Muscle layer of colon (tissue), 2 donors: ENCODE measurements at regions not wholly inside any gene's neighbourhood (a gene's known extent, or its start where the extent isn't known, plus 50 kb on each side); places are given as distances from the start of the nearest gene placed in this dataset.
"Not testable (repeated sequence)": the region's sequence is repeated elsewhere in the genome, so short reads cannot be mapped to it uniquely, and the experiment has no call there.

Experiments used
- H3K27ac ChIP-seq: one replicate; pipeline ENCODE4 v1.7.0; 2013; ENCODE audit warnings: low read depth, mild to moderate bottlenecking, low read length, moderate library complexity
- H3K27me3 ChIP-seq, 2 donors: one replicate each; pipeline ENCODE4 v1.7.0; 2013; ENCODE audit warnings: low read length in 2 of 2, mild to moderate bottlenecking in 2 of 2; ENCODE audit not compliant: insufficient read depth in 2 of 2, control insufficient read depth in 1 of 2
- H3K36me3 ChIP-seq: one replicate; pipeline ENCODE4 v1.7.0; 2013; ENCODE audit warnings: mild to moderate bottlenecking, low read length; ENCODE audit not compliant: insufficient read depth
- H3K4me1 ChIP-seq: one replicate; pipeline ENCODE4 v1.7.0; 2013; ENCODE audit warnings: mild to moderate bottlenecking, low read length; ENCODE audit not compliant: insufficient read depth
- H3K4me3 ChIP-seq, 2 donors: one replicate each; pipeline ENCODE4 v1.7.0; 2013; ENCODE audit warnings: low read length in 2 of 2, low read depth in 1 of 2, mild to moderate bottlenecking in 1 of 2, moderate library complexity in 1 of 2
- H3K9ac ChIP-seq: one replicate; pipeline ENCODE4 v1.7.0; 2013; ENCODE audit warnings: low read length
- H3K9me3 ChIP-seq: one replicate; pipeline ENCODE4 v1.7.0; 2013; ENCODE audit warnings: mild to moderate bottlenecking, low read length
- donor health status: abdominal sarcoma.
- donor health status: Adenocarcinoma of cecum.

DNA sequence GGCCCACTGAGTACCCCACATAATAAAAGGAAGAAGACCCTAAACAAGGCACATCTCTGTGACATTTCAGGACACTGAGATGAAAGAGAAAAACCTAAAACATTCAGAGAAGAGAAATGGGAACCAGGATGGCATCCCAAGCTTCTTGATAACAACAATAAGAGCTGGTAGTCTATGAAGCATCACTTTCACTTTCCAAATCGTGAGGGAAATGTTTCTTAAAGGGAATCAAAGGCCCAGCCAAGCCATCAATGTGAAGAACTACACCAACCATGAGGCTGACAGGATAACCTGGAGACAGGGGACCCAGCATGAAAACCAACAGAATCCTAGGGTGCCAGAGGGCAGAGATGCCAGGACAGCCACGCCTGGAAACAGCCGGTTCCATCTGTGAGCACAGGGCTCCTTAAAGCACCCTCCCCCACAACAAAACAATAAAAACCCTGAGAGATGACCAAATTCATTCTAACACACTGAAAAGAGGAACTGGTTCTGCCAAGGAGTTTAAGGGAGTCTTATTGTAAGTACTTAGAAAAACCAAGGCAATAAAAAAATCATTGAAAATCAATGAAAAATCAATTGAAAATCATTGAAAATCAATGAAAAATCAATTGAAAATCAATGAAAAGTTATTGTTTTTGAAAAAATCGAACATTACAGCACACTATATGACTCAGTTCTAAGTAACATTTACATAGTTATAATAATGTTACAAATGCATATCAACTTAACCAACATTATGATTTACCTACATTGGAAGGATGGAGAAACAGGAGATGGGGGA lies 141.5 kb upstream of the ERG start:
- Histone ChIP-seq H3K4me3 (no peak overlapping the region), H3K9me3 (no peaks in the 10 kb centered on the region), H3K27ac (no peak overlapping the region), H3K27me3 (no peaks in the 10 kb centered on the region), H3K4me1 (no peaks in the 10 kb centered on the region), H3K36me3 (no peaks in the 10 kb centered on the region), H3K9ac (no peak overlapping the region)

DNA sequence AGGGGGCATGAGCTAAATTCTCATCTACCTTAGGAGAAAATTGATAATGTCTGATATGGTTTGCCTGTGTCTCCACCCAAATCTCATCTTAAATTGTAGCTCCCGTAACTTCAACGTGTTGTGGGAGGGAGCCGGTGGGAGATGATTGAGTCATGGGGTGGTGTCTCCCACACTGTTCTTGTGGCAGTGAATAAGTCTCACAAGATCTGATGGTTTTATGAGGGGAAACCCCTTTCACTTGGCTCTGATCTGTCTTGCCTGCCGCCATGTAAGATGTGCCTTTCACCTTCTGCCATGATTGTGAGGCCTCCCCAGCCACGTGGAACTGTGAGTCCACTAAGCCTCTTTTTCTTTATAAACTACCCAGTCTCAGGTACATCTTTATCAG lies 142.1 kb upstream of the ERG start:
- not testable (repeated sequence) for H3K9me3 ChIP-seq, H3K9ac ChIP-seq, H3K27ac ChIP-seq, H3K4me3 ChIP-seq, H3K36me3 ChIP-seq, H3K4me1 ChIP-seq, H3K27me3 ChIP-seq

DNA sequence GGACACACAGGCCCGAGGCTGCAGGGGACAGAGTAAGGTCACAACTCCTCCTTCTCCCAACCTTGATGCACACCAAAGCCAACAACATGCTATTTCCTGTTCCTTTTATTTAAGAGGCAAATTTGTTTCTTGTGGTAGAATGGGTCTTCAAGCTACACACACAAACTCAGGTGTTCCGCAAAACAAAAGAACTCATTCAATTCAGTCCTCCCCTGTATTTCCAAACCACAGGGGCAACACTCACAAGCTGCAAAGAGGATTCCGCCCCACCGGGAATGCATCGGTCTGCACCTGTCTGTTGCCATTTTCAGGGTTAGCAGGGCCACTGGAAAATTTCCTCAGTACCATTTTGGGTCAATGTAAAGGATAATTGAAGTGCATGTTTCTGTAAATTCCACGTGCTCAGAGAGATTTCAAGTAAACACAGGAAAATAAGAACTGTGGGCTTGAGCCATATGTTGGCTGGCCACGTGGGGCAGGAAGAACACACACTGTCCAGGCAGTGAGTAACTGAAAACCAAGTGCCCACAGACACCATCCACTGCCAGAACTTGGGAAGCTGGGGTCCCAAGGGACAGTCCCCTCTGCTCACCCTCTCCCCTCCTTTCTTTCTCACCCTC lies 145.2 kb upstream of the ERG start:
- Histone ChIP-seq H3K27me3 (no peaks in the 10 kb centered on the region), H3K4me3 (no peak overlapping the region), H3K4me1 (no peaks in the 10 kb centered on the region), H3K9me3 (no peaks in the 10 kb centered on the region), H3K27ac (no peak overlapping the region), H3K36me3 (no peaks in the 10 kb centered on the region), H3K9ac (no peak overlapping the region)

DNA sequence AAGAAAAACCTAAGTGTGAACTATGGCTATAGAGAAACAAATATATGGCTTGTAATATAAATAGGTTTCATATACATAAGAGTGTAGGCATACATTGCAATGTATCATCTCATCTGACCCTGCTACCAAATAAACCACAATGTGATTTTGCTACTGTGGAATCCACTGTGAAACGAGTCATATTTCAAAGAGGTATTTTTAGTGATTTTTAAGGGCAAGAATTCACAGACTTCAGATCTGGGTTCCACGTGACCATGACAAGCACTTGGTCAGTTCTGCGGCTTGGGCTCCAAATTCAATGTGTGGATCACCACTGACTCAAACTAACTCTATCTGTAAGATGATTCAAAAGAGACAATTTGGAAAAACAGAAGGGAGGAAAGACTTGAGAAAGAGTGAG lies 147.0 kb upstream of the ERG start:
- Histone ChIP-seq H3K9ac (no peak overlapping the region), H3K36me3 (no peaks in the 10 kb centered on the region), H3K27me3 (no peaks in the 10 kb centered on the region), H3K4me3 (no peak overlapping the region), H3K4me1 (no peaks in the 10 kb centered on the region), H3K9me3 (no peaks in the 10 kb centered on the region), H3K27ac (no peak overlapping the region)

DNA sequence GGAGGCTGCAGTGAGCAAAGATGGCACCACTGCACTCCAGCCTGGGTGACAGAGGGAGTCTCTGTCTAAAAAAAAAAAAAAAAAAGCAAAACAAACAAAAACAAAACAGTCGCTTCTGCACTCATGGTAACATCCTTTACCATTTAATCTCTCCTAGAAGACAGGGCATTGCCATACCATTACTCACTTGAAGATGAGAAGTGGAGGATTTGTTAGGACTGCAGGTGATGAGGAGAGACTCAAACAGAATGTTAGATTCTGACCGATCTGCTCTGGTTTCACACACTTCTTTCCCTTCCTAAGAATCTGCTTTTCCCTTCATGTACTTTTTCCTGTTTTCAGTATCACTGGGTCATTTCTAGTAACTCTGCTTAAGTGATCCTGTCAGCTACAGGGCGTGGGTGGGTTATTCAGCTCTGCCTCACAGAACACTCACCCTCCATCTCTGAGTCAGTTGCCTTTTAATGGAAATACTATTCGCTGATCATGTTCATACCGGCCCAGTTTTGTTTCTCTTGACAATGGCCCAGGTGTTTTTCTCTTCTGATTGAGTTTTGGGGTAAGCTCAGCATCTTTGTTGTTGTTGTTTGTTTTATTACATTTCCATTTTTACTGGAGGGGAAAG lies 148.0 kb upstream of the ERG start:
- Histone ChIP-seq H3K36me3 (no peaks in the 10 kb centered on the region), H3K9me3 (no peaks in the 10 kb centered on the region), H3K27ac (no peak overlapping the region), H3K4me1 (no peaks in the 10 kb centered on the region), H3K9ac (no peak overlapping the region), H3K27me3 (no peaks in the 10 kb centered on the region), H3K4me3 (no peak overlapping the region)

DNA sequence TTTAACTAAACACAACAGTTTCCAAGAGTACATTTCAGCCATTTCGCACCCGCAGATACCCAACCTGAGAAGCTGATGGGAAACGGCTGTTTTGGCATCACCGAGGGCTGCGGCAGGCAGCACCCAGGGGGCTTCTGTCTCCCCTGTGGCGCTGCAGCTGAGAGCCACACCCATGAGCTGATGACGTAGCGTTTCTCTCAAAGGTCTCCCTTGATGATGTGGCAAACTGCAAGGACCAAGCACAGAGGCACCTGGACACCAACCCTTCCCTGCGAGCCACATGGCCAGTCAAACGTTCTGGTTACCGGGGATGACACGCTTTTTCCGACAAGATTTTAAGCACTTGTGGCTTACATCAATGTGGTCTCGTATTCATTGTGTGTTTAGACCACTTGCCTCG lies 150.8 kb upstream of the ERG start:
- Histone ChIP-seq H3K4me1 (no peaks in the 10 kb centered on the region), H3K4me3 (no peak overlapping the region), H3K9ac (no peak overlapping the region)

DNA sequence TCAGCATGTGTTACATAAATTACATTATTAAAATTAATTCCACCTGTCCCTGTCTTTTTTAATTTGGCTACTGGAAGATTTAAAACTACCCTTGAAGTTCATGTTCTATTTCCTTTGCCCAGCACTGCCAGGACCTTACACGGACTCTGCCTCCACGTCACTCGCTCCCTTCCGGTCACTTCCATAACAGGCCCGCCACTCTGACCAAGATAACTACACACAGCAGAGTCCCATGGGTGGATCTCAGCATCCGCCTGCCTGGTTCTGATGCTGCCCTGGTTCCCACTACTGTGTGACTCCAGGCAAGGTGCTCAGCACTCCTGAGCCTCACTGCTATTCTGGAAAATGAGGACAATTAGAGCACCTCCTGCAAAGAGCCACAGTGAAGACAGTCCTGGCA lies 153.3 kb upstream of the ERG start:
- Histone ChIP-seq H3K36me3 (no peaks in the 10 kb centered on the region), H3K9ac (no peak overlapping the region), H3K4me1 (no peaks in the 10 kb centered on the region), H3K27ac (no peak overlapping the region), H3K9me3 (no peaks in the 10 kb centered on the region), H3K27me3 (no peaks in the 10 kb centered on the region), H3K4me3 (no peak overlapping the region)

More for the DNA sequence above, 150.8 kb upstream of the ERG start:
- Histone ChIP-seq H3K27ac (no peak overlapping the region), H3K9me3 (no peaks in the 10 kb centered on the region), H3K27me3 (no peaks in the 10 kb centered on the region), H3K36me3 (no peaks in the 10 kb centered on the region)

DNA sequence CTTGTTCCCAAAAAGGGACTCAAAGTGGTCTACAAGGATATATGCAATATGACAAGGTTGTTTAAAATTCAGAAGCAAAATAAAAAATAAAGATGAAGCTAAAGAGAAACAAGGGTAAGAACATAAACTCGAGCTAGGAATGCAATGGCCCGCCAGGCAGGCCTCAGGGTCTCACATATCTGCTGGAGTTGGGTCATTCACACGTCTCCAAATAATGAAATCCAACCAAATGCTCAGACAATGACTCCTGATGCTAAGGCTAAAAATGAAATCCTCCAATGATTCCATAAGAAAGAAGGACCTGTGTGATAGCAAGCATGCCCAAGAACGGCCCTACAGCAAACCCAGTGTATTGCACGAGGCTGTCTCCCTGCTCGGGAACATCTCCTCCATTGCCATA lies 153.3 kb upstream of the ETS2 start:
- Histone ChIP-seq H3K4me1 (no peaks in the 10 kb centered on the region), H3K27ac (no peak overlapping the region), H3K36me3 (no peaks in the 10 kb centered on the region), H3K27me3 (peaks cover under 1 to 6% of the 10 kb centered on the region in 2 donors), H3K9me3 (no peaks in the 10 kb centered on the region), H3K4me3 (no peak overlapping the region), H3K9ac (no peak overlapping the region)

DNA sequence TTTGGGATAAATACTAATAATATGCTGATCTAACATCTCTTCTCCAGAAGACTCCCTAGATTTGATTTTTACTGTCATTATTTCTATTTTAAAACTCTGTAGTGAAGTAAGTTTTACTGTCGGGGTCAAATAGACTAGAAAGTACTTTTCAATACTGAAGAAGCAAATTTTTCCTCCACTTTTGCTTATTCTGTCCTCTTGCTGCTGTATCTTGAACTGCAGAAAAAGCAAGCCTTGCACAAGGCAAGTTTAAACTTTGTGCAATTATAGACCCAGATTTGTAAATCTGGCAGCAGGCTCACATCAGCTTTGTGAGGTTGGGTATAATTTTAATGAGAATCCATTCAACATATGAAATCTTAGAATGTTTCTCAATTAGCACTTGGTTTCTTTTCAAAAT lies 151.1 kb upstream of the ETS2 start:
- Histone ChIP-seq H3K27me3 (peaks cover 18 to 22% of the 10 kb centered on the region in 2 donors), H3K4me1 (no peaks in the 10 kb centered on the region), H3K9ac (no peak overlapping the region), H3K9me3 (no peaks in the 10 kb centered on the region), H3K27ac (no peak overlapping the region), H3K36me3 (no peaks in the 10 kb centered on the region), H3K4me3 (no peak overlapping the region)

DNA sequence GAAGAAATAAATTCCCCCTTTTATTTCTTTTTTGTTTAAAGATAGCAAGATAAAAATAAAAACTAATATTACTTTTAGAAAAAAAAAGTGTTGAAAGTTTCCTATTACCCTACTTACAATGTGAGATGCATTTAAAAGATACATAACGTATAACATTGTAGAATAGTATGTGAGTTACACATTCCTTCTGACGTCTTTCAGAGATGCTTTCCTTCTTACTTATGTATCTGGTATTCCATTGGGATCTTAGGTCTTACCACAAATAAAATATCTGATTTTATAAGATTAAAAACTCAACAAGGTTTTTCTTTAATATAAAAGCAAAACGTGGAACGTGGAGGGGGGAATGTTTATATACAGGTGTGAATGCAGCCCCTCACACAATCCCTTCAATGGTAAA lies 147.2 kb upstream of the ETS2 start:
- no peak overlapping the region for H3K4me3 ChIP-seq
- H3K9me3 ChIP-seq, result no peaks in the 10 kb centered on the region
- no peak overlapping the region for H3K9ac ChIP-seq
- no peaks in the 10 kb centered on the region for H3K36me3 ChIP-seq
- no peaks in the 10 kb centered on the region for H3K4me1 ChIP-seq
- no peak overlapping the region for H3K27ac ChIP-seq
- peaks cover 29 to 43% of the 10 kb centered on the region in 2 donors for H3K27me3 ChIP-seq

DNA sequence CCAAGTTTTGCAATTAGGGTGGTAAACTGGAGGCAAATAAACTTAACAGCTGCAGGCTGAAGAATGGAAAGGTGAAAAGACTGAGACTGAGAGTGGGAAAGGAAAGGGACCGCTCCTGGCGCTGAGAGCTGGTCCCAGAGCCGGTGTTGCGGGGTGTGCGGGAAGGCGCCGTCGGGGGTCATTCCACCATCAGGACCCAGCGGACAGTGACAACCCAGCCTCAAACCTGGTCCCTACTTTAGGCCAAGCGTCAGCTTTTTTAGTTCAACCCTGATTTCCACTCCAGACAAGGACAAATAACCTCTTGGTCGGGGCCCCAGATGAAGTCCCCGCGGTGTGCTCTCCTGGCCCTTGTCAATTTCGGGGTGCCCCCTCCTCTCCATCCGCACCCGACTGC lies 145.8 kb upstream of the ETS2 start:
- H3K9me3 ChIP-seq, result no peaks in the 10 kb centered on the region
- no peaks in the 10 kb centered on the region for H3K36me3 ChIP-seq
- H3K4me3 ChIP-seq, result no peak overlapping the region
- H3K4me1 ChIP-seq, result no peaks in the 10 kb centered on the region
- no peak overlapping the region for H3K27ac ChIP-seq
- no peak overlapping the region for H3K9ac ChIP-seq
- peaks cover 29 to 43% of the 10 kb centered on the region in 2 donors for H3K27me3 ChIP-seq
